OCI-LY1 (cell line): ENCODE measurements at regions not wholly inside any gene's neighbourhood (a gene's known extent, or its start where the extent isn't known, plus 50 kb on each side); places are given as distances from the start of the nearest gene placed in this dataset.

Experiments
- H2AFZ ChIP-seq: fragments of 200-600 bp; sonication (generic), shearing (Covaris generic); 2 replicates; pipeline ENCODE4 v1.6.0; 2014; ENCODE audit warnings: antibody characterized with exemption, mild to moderate bottlenecking, low read length
- H3F3A ChIP-seq: fragments of 200-600 bp; sonication (generic), shearing (Covaris generic); 2 replicates; pipeline ENCODE4 v1.6.0; 2014; ENCODE audit warnings: mild to moderate bottlenecking, antibody characterized with exemption, low read length, moderate library complexity; ENCODE audit not compliant: insufficient read depth
- H3K27ac ChIP-seq: fragments of 200-600 bp; sonication (generic); 2 replicates; pipeline ENCODE4 v1.5.1; 2014; ENCODE audit warnings: low read length, mixed run types, mild to moderate bottlenecking, low read depth; ENCODE audit not compliant: poor library complexity, severe bottlenecking
- H3K27me3 ChIP-seq: fragments of 200-600 bp; sonication (generic); 2 replicates; pipeline ENCODE4 v1.6.0; 2014; ENCODE audit warnings: antibody characterized with exemption, mild to moderate bottlenecking, low read length, moderate library complexity; ENCODE audit not compliant: insufficient read depth
- H3K36me3 ChIP-seq: fragments of 200-600 bp; sonication (generic); 2 replicates; pipeline ENCODE4 v1.6.1; 2014; ENCODE audit warnings: mild to moderate bottlenecking, antibody characterized with exemption, low read length, moderate library complexity, mixed read lengths; ENCODE audit not compliant: insufficient read depth
- H3K4me1 ChIP-seq: fragments of 200-600 bp; sonication (generic); 2 replicates; pipeline ENCODE4 v1.5.1; 2014; ENCODE audit warnings: mild to moderate bottlenecking, low read length, moderate library complexity; ENCODE audit not compliant: insufficient read depth, severe bottlenecking
- H3K4me2 ChIP-seq: fragments of 200-600 bp; sonication (generic), shearing (Covaris generic); 2 replicates; pipeline ENCODE4 v1.6.1; 2014; ENCODE audit warnings: low read length
- H3K4me3 ChIP-seq: fragments of 200-600 bp; sonication (generic); 2 replicates; pipeline ENCODE4 v1.5.1; 2014; ENCODE audit warnings: low read length, low read depth, mild to moderate bottlenecking, mixed read lengths; ENCODE audit not compliant: poor library complexity, severe bottlenecking
- H3K79me2 ChIP-seq: fragments of 200-600 bp; shearing (Covaris generic); 2 replicates; pipeline ENCODE4 v1.6.1; 2016; ENCODE audit warnings: mixed run types, low read length, mixed read lengths; ENCODE audit not compliant: insufficient read depth
- H3K9ac ChIP-seq: fragments of 200-600 bp; sonication (generic), shearing (Covaris generic); 2 replicates; pipeline ENCODE4 v1.6.1; 2014; ENCODE audit warnings: mild to moderate bottlenecking, low read length, mixed read lengths
- H3K9me2 ChIP-seq: fragments of 200-600 bp; sonication (generic), shearing (Covaris generic); 2 replicates; pipeline ENCODE4 v1.6.1; 2014; ENCODE audit warnings: low read depth, mild to moderate bottlenecking, low read length, mixed read lengths
- H3K9me3 ChIP-seq: fragments of 200-600 bp; shearing (Covaris generic); 2 replicates; pipeline ENCODE4 v1.6.1; 2014; ENCODE audit warnings: low read length, mixed read lengths
- H4K20me1 ChIP-seq: fragments of 200-600 bp; sonication (generic), shearing (Covaris generic); 2 replicates; pipeline ENCODE4 v1.6.0; 2016; ENCODE audit warnings: mild to moderate bottlenecking, low read length; ENCODE audit not compliant: insufficient read depth
- EZH2 ChIP-seq: fragments of 200-600 bp; sonication (generic), shearing (Covaris generic); IDR thresholded peaks from 2 replicates; pipeline ENCODE4 v1.8.0; 2017; ENCODE audit warnings: borderline replicate concordance, mixed run types, mild to moderate bottlenecking, antibody characterized with exemption, low read length, moderate library complexity, mixed read lengths
- TF ChIP-seq, protein P1 (sequence below): fragments of 200-600 bp; sonication (generic), shearing (Covaris generic); IDR thresholded peaks from 2 replicates; pipeline ENCODE4 v1.5.1; 2017; ENCODE audit warnings: mild to moderate bottlenecking, antibody characterized with exemption, low read length, moderate library complexity, mixed read lengths

DNA sequence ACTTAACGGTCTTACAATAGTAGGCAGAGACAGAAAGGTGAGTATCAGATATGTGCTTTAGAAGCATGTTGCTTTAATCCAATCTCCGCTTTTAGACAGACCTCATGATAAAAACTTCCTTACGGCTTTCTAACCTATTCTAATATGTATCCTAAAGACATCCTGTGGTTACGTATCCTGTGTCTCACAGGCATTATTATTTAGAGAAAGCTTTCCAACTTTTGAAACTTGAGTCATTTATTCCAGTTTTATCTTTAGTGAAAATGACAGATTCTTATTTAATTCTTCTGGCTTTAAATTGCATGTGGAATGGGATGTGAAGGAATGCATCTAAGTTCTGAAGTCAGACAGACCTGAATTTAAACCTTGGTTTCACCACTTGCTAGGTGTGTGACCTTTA is 118.9 kb downstream of the OTUD1 start:
- H3K4me1 ChIP-seq, result no peaks in the 10 kb centered on the region
- peaks cover 4% of the 10 kb centered on the region; the same call in 1 of the 2 replicates for H3K9me3 ChIP-seq
- H3K9ac ChIP-seq, result no peak overlapping the region
- TF ChIP-seq, protein P1, sequence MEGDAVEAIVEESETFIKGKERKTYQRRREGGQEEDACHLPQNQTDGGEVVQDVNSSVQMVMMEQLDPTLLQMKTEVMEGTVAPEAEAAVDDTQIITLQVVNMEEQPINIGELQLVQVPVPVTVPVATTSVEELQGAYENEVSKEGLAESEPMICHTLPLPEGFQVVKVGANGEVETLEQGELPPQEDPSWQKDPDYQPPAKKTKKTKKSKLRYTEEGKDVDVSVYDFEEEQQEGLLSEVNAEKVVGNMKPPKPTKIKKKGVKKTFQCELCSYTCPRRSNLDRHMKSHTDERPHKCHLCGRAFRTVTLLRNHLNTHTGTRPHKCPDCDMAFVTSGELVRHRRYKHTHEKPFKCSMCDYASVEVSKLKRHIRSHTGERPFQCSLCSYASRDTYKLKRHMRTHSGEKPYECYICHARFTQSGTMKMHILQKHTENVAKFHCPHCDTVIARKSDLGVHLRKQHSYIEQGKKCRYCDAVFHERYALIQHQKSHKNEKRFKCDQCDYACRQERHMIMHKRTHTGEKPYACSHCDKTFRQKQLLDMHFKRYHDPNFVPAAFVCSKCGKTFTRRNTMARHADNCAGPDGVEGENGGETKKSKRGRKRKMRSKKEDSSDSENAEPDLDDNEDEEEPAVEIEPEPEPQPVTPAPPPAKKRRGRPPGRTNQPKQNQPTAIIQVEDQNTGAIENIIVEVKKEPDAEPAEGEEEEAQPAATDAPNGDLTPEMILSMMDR, result no peak
- TF ChIP-seq EZH2, result no peak
- H3K4me2 ChIP-seq, result no peak overlapping the region
- no peak overlapping the region for H3K4me3 ChIP-seq
- H3K36me3 ChIP-seq, result no peaks in the 10 kb centered on the region
- H3F3A ChIP-seq, result no peaks in the 10 kb centered on the region
- no peaks in the 10 kb centered on the region for H3K79me2 ChIP-seq
- H4K20me1 ChIP-seq, result no peaks in the 10 kb centered on the region
- H3K9me2 ChIP-seq, result no peaks in the 10 kb centered on the region
- no peak overlapping the region for H3K27ac ChIP-seq
- H3K27me3 ChIP-seq, result no peaks in the 10 kb centered on the region
- H2AFZ ChIP-seq, result no peak overlapping the region

DNA sequence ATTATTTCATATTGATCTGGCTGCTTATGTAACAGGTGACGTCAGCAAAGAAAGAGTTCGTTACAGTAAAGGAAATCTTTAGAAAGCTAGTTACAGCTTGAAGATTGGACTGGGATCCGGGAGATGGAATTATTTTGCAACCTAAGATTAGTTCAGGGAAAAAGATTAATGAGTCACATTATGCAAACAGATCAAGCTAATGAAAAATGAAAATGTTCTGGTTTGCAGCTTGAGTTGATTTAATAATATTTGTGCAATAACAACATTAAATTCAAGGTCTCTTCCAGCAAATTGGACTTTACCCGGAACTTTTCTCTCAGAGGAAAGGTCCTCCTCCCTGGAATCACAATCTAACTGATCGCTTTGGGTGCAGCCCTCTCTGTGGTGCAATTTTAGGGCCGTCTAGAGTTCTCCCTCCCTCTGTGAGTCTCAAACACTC is 119.5 kb downstream of the OTUD1 start:
- H3K4me2 ChIP-seq, result no peak overlapping the region

DNA sequence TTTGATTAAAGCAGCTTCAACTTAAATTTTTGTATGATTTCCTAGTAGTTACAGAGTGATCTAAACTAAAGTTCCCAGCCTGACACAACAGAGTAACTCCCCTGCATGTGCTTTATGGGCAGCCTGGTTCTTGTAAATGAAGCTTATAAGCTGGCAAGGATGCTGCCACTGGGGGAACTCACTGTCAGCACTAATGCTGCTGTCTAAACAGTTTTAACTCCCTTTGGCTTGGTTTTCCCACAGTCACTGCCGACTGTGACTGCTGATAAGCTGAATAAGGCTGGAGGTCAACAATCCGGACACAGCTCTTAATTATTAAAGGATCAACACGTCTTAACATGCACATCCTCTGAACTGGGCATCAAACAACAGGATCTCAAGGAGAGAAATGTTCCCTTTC is 130.1 kb downstream of the OTUD1 start:
- Histone ChIP-seq H3K9ac (no peak overlapping the region), H3K27me3 (no peaks in the 10 kb centered on the region), H3K9me2 (no peaks in the 10 kb centered on the region), H3K4me3 (no peak overlapping the region), H4K20me1 (no peaks in the 10 kb centered on the region), H3K79me2 (no peaks in the 10 kb centered on the region), H3K27ac (no peak overlapping the region), H2AFZ (no peak overlapping the region), H3K36me3 (no peaks in the 10 kb centered on the region), H3K9me3 (peaks cover 8% of the 10 kb centered on the region; the same call in 1 of the 2 replicates), H3F3A (no peaks in the 10 kb centered on the region), H3K4me2 (no peak overlapping the region), H3K4me1 (no peaks in the 10 kb centered on the region)
- no peak for TF ChIP-seq EZH2

More for the DNA sequence above, 119.5 kb downstream of the OTUD1 start:
- Histone ChIP-seq H3K9me3 (peaks cover 4% of the 10 kb centered on the region; the same call in 1 of the 2 replicates), H4K20me1 (no peaks in the 10 kb centered on the region), H3K4me3 (no peak overlapping the region), H3K79me2 (no peaks in the 10 kb centered on the region), H3K4me1 (no peaks in the 10 kb centered on the region), H3K27ac (no peak overlapping the region), H3F3A (no peaks in the 10 kb centered on the region), H3K9me2 (no peaks in the 10 kb centered on the region), H3K27me3 (no peaks in the 10 kb centered on the region), H3K9ac (no peak overlapping the region), H3K36me3 (no peaks in the 10 kb centered on the region), H2AFZ (no peak overlapping the region)
- TF ChIP-seq, protein P1, result no peak
- TF ChIP-seq EZH2, result no peak

DNA sequence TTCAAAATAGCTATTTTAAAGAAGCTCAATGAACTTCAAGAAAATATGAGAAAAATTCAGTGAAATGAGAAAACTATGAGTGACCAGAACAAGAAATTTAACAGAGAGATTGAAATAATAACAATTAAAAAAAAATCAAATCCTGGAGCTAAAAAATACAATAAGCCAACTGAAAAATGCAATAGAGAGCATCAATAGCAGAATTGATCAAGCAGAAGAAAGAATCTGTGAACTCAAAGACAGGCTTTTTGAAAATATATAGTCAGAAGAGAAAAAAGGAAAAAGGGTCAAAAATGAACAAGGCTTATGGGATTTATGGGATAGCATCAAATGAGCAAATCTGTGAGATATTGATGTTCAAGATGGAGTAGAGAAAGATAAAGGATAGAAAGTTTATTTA is 133.0 kb downstream of the OTUD1 start:
- Histone ChIP-seq H3K27me3 (no peaks in the 10 kb centered on the region), H3K4me2 (no peak overlapping the region), H3K36me3 (no peaks in the 10 kb centered on the region), H3K27ac (no peak overlapping the region), H3K4me1 (no peaks in the 10 kb centered on the region), H3K9me2 (no peaks in the 10 kb centered on the region), H3K9me3 (peaks cover 8% of the 10 kb centered on the region; the same call in 1 of the 2 replicates), H3K4me3 (no peak overlapping the region), H2AFZ (no peak overlapping the region), H3K9ac (no peak overlapping the region), H3F3A (no peaks in the 10 kb centered on the region), H3K79me2 (no peaks in the 10 kb centered on the region), H4K20me1 (no peaks in the 10 kb centered on the region)
- TF ChIP-seq, protein P1, result no peak
- no peak for TF ChIP-seq EZH2
